A172 (cell line): ENCODE measurements at regions not wholly inside any gene's neighbourhood (a gene's known extent, or its start where the extent isn't known, plus 50 kb on each side); places are given as distances from the start of the nearest gene placed in this dataset.

Experiments
- DNase-seq: peaks from one replicate; pipeline ENCODE4 v3.0.0-alpha.2; 2015; ENCODE audit warnings: low spot score

DNA sequence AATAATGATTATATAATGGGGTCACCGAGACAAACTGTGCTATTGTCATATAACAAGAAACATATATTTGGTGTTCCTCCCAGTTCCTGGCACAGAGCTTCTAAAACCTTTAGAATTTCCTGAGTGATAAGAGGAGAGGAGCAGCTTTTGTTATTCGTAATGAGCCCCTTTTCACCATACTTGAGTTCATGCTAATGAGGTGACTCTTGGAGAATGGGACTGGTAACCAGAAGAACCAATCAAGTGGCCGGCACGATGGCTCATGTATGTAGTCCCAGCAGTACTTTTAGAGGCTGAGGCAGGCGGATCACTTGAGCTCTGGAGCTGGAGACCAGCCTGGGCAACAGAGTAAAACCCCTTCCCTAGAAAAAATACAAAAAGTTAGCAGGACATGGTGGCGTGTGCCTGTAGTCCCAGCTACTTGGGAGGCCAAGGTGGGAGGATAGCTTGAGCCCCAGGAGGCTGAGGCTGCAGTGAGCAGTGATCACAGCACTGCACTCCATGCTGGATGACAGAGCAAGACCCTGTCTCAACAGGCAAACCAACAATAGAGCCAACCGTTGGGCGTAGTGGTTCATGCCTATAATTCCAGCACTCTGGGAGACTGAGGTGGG, 62.7 kb upstream of the FTH1 start:
- no peak for DNase-seq

DNA sequence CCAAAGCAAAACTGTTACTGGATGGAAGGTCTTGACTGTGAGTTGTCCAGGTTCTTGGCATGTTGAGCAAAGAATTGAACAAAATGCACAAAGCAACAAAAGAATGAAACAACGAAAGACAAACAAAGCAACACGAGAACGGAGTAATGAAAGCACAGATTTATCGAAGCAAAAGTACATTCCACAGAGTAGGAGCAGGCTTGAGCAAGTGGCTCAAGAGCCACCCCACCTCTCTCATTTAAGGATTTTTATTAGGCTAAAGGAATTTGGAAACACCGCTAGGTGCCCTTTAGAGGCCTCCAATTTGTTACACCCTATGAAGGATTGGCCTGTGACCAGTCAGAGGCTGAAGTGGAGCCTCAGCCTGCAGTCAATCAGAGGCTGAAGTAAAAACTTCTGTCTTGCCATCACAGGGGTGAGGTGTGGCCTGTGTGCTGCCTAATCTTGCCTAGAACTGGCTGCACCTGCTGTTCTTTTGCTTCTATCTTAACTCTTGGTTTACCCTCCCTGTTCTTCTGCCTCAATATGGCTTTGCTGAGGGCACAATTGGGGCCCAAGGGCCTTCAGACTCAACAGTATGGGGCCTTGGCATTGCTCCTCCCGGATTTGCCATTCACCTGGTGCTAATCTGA, 59.4 kb upstream of the FTH1 start:
- no peak for DNase-seq

DNA sequence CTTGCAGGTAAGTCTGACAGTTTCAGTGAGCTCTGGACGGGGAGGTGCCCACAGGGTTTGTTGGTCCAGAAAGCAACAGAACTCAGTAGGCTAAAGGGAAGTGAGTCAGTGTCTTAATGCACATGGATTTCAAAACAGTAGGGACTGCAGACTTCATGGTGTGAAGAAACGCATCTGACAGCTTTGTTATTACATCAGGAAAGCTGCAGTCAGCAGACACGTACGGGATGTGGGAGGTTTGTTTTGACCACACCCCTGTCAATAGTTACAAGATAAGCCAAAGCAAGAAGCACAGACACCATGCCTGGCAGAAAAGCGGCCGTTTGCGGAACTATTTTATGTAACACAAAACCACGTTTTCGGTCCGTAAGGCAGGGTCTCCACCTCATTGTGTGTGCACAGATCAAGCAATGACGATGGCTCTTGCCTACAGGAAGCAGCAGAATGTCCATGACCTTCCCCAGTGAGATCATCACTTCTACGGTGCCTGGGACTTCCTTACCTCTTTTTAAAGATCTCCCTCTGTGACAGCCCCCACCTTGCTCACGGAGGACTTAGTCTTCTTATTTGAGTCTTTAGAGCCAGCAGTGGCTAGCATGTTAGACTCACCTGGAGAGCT, 58.2 kb upstream of the FTH1 start:
- peak; percentile 89 for DNase-seq

DNA sequence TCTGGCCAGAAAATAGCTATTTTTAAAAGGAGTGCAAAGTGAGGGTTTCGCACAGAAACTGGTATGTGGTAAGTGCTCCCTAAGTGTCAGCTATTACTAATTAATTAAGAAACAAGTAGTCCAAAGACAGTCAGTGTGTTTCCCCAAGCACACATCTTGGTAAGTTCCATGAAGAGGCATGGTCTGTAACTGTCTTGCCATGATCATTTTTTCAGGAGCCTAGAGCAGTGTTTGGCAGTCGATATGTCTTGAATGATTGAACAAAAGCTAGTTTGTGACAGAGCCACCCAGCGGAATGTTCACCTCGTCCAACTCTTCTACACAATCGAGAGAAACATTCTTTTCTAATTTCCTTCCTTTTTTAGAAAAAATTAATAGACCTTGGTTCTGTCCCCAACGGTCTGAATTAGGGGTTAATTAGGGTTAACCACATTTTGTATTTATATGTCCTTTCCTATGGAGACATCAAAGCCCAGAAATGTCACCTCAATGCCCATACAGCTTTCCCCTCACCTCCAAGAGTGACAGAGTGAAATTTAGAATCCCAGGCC, 57.6 kb upstream of the FTH1 start:
- peak; percentile 6 for DNase-seq

DNA sequence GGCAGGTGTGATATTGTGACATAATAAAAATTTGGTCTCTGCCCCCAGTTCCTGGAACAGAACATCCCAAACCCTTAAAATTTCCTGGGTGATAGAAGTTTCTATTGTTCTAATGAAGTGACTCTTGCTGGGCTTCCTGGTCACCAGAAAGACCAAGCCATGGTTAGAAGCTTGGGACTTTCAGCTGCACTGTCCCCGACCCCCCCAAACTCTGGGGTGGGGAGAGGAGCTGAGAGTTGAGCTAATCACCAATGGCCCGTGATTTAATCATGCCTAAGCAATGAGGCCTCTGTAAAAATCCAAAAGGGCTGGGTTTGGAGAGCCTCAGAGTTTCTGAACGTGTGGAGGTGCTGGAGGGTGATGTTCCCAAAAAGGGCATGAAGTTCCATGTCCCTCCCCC, 54.8 kb upstream of the FTH1 start:
- DNase-seq: no peak

DNA sequence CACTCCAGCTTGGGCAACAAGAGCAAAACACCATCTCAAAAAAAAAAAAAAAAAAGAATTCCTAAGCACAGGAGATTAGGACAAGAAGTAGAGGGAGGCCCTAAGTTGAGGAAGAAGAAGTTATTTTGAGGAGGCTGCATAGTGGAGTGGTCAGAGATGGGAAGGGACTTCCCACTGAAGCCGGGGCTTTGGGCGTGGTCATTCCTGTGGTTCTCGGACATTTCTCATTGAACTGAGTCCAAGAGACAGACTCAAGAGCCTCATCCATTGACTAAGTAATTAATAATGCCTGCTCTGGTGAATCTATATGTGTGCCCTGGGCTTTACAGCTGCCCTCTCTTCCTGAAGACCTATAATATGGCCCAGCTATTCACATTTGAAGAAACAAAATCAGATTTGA, 53.2 kb upstream of the FTH1 start:
- DNase-seq: peak; percentile 31

DNA sequence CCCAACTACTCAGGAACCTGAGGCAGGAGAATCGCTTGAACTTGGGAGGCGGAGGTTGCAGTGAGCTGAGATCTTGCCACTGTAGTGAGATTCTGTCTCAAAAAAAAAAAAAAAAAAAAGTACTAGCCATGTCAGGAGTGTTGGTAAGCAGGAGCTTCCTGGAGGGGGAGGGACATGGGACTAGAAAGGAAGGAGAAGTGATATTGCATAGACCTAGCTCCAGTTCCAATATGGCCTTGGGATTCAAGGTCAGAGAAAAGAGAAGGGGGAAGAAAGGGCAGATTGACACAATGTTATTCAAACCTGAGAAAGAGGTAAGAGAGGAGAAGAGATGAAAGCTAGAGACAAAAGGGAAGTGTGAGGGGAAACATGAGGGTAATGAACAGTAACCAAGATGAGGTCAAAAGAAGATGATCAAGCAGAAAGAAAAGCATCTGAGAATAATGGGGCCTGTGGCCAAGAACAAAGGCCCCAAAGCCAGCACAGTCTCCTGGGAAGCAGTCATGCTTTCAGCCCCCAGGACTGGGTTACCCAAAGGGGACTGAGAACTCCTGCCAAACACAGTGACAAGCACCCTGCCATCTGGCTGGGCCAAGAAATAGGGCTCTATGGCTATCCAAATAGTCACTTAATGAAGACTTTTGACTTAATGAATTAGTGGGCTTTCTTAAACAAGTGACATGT, 51.7 kb upstream of the FTH1 start:
- no peak for DNase-seq

DNA sequence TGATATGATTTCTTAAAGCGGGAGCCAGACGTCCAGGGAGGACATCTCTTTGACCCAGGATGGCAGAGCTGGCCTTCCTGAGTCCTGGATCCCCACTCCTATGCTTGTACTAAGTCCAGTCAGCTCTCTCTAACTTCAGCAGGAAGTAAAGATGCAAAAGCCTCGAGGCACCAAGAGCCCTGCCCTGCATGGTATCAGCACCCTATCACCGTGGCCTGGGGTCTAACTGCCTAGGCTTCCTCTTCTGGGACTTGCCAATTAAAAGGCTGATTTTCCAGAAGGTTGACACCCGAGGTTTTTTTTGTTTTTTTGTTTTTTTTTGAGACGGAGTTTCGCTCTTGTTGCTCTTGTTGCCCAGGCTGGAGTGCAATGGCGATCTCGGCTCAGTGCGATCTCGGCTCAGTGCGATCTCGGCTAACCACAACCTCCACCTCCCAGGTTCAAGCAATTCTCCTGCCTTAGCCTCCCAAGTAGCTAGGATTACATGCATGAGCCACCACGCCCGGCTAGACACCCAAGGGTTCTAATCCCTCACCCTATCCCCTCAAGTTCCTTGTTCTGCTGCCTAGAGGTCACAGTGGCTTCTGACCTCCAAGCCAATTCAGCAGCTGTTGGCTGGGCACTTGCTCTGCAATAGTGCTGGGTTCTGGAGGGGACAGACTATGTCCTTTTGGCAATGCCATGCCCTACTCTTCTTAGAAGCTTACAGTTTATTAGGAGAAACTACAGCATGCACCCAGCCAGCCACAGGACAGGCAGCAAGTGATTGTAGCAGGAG, 50.6 kb upstream of the FTH1 start:
- DNase-seq: no peak
